GM12865 (cell line): ENCODE measurements at regions not wholly inside any gene's neighbourhood (a gene's known extent, or its start where the extent isn't known, plus 50 kb on each side); places are given as distances from the start of the nearest gene placed in this dataset.

Source experiments
- DNase-seq: peaks from one replicate; pipeline ENCODE4 v3.0.0; 2010; ENCODE audit warnings: low read depth
- H3K4me3 ChIP-seq: 2 replicates; pipeline ENCODE4 v1.5.1; 2011; ENCODE audit warnings: mild to moderate bottlenecking, low read depth, low read length, control low read depth
- TF ChIP-seq, protein P1 (sequence below): IDR thresholded peaks from 2 replicates; pipeline ENCODE4 v1.5.1; 2011; ENCODE audit warnings: low read length, control low read depth, low read depth, inconsistent platforms; ENCODE audit not compliant: insufficient read depth; ENCODE audit errors: missing control alignments

DNA sequence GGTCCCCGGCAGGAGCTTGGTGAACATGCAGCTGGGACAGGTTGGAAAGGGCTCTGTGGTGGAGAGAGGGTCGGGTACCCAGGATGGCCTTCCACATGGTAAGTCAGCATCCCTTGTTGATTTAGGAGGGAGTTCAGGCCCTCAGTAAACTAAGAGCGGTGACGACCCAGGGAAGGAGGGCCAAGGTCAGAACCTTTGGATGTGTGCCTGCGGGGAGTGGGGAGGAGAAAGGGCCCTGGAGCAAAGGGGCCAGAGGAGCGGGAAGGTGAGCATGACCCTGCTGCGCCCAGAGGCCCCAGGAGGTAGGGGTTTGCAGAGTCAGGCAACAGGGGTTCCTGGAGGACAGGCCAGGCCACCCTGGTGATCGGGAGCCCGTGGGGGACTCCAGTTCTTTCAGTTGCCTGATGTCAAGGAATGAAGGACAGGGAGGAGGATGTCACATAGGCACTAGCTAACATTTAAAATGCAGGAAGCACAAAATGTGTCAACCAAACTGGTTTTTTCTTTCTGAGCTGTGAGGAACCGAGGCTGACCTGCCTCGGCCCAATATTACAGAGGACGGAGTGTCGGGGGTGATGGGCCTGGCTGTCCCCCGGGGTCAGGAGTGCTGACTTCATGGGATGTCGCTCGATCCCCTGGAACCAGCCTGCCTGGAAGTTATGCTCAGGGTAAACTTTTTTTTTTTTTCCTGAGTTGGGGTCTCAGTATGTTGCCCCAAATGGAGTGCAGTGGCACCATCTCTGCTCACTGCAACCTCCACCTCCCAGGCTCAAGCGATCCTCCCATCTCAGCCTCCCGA lies 117.4 kb upstream of the SLC45A1 start:
- DNase-seq = no peak
- no peak overlapping the region for H3K4me3 ChIP-seq
- TF ChIP-seq, protein P1, sequence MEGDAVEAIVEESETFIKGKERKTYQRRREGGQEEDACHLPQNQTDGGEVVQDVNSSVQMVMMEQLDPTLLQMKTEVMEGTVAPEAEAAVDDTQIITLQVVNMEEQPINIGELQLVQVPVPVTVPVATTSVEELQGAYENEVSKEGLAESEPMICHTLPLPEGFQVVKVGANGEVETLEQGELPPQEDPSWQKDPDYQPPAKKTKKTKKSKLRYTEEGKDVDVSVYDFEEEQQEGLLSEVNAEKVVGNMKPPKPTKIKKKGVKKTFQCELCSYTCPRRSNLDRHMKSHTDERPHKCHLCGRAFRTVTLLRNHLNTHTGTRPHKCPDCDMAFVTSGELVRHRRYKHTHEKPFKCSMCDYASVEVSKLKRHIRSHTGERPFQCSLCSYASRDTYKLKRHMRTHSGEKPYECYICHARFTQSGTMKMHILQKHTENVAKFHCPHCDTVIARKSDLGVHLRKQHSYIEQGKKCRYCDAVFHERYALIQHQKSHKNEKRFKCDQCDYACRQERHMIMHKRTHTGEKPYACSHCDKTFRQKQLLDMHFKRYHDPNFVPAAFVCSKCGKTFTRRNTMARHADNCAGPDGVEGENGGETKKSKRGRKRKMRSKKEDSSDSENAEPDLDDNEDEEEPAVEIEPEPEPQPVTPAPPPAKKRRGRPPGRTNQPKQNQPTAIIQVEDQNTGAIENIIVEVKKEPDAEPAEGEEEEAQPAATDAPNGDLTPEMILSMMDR = no peak

DNA sequence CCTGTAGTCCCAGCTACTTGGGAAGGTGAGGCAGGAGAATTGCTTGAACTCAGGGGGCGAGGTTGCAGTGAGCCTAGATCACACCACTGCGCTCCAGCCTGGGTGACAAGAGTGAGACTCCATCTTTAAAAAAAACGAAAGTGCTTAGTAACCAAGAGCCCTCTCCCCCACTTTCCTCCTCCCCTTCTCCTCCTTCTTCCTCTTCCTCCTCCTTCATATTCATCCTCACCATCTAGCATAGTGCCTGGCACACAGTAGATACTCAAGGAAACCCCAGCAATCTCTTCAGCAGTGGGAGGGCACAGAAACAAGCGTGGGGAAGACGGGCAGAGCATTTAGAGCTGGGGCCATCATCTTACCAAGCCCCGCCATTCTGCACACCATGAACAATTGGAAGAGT lies 119.4 kb upstream of the SLC45A1 start:
- DNase-seq = no peak
- TF ChIP-seq, protein P1 = no peak

DNA sequence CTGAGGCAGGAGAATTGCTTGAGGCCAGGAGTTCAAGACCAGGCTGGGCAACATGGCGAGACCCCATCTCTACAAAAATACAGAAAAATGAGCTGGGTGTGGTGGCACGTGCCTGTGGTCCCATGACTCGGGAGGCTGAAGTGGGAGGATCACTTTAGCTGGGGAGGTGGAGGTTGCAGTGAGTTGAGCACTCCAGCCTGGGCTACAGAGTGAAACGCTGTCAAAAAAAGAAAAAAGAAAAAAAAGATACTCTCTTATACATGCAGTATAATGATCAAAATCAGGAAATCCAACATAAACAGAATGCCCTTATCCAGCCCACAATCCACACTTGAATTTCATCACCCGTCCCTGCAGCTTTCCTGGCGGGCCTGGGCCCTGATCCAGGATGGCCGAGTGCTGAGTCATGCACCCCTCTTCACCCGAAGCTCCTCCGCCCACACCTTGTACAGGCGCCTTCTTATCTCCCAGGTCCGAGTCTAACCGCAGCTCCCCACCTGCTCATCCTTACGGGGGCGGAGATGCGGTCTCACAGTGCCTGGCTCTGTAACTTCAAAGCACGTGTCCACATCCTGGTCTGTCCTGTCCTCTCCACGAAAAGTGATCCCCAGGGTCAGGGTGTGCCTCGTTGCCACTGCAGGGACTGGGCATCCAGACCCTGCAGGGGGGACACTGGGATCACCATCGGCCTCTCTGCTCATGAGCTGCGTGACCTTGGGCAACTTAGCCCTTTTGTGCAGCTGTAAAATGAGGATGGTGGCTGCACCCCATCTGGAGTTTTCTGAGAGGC lies 120.2 kb upstream of the SLC45A1 start:
- H3K4me3 ChIP-seq = no peak overlapping the region
- TF ChIP-seq, protein P1 = no peak
- DNase-seq = no peak

More for the DNA sequence above, 119.4 kb upstream of the SLC45A1 start:
- no peak overlapping the region for H3K4me3 ChIP-seq

DNA sequence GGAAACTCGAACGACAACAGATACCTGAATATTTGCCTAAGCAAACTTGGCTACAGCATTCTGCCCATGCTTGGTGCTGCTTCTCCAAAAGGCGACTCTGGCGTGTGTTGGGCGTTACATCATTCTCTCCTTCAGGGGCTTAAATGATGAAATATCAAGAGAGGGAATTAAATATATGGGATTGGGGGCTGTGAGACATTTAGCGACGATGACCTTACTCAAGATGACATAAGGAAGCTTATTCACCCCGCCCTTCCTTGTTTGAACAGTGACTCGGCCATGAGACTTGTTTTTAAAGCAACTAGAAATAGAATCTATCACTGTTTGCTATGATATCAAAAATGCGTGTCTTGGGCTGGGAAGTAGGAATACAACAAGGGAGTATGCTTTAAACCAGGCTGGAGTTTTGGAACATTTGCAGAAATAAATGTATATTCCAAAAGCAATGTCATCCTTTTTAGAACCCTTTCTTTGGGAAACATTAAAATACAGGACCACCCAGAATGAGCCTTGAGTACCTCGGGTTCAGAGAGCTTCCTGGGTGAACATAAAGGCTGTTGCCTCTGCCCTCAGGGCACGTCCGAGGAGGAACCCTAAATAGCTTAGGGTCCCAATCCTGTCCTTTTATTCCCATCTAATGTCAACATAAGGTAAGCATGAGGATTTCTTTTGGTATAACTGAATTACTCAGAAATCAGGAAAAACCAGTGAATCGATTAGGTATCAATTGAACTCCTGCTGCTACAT lies 123.3 kb upstream of the SLC45A1 start:
- no peak overlapping the region for H3K4me3 ChIP-seq
- TF ChIP-seq, protein P1 = no peak
- no peak for DNase-seq

DNA sequence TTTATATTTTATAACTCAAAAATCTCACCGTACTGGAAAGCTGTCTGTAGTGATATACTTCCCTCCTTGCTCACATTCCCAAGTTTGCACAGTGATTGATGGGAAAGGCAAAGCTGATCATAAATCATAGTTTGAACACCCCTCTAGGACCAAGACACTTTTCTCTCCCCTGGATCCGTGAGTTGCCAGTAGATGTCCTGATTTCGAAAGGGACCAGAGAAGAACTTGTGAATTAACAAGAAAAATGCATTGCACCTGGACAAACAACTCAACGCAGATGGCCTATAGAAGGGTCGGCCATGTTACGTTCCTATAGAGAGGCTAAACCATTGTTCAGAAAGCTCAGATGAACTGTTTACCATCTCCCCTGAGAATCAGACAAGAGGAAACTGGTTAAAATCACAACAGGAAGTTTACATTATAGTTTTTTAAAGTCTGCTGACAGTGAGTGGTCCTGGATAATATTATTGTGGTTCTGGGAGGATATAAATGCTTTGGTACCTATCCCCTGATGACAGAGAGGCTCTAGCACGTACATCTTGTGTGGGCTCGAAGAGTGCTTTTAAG lies 124.0 kb upstream of the SLC45A1 start:
- TF ChIP-seq, protein P1 = no peak
- H3K4me3 ChIP-seq = no peak overlapping the region
- DNase-seq = no peak

DNA sequence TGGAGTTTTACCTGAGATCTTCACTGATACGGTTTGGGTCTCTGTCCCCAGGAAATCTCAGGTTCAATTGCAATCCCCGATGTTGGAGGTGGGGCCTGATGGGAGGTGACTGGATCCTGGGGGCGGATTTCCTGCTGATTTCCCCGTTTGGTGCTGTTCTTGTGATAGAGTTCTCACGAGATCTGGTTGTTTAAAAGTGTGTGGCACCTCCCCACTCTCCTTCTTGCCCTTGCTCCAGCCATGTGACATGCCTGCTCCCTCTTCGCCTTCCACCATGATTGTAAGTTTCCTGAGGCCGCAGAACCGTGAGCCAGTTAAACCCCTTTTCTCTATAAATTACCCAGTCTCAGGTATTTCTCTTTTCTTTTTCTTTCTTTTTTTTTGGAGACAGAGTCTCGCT lies 126.4 kb upstream of the SLC45A1 start:
- H3K4me3 ChIP-seq = no peak overlapping the region
- no peak for DNase-seq
- TF ChIP-seq, protein P1 = no peak
